ENCODE measurements at regions not wholly inside any gene's neighbourhood (a gene's known extent, or its start where the extent isn't known, plus 50 kb on each side); places are given as distances from the start of the nearest gene placed in this dataset.

- TF ChIP-seq ZBTB7A (IDR thresholded peaks at IDR 0.05; ENCODE audit: low read depth) (no peak), CEBPB (IDR thresholded peaks at IDR 0.05) (no peak), TAF1 (IDR thresholded peaks at IDR 0.05; ENCODE audit: low read depth) (no peak), MAX (IDR thresholded peaks at IDR 0.05) (no peak), FOXM1 (IDR thresholded peaks at IDR 0.05; ENCODE audit: borderline replicate concordance, low read depth) (no peak), EGR1 (IDR thresholded peaks at IDR 0.05) (no peak), YY1 (IDR thresholded peaks at IDR 0.05; ENCODE audit: low read depth) (no peak), NFIC (IDR thresholded peaks at IDR 0.05) (no peak)
Measured at GRCh38 chr10:78901694-78902093, 167.1 kb upstream of the ZMIZ1 start.

GRCh38 chr10:78902815-78903214, 166.0 kb upstream of the ZMIZ1 start:
- TF ChIP-seq TAF1 (IDR thresholded peaks at IDR 0.05; ENCODE audit: low read depth) (no peak), NFIC (IDR thresholded peaks at IDR 0.05) (no peak), YY1 (IDR thresholded peaks at IDR 0.05; ENCODE audit: low read depth) (no peak), TCF12 (IDR thresholded peaks at IDR 0.05; ENCODE audit: low read depth) (no peak), RAD21 (IDR thresholded peaks at IDR 0.05; ENCODE audit: low read depth) (no peak), MAX (IDR thresholded peaks at IDR 0.05) (no peak), EGR1 (IDR thresholded peaks at IDR 0.05) (no peak), CEBPB (IDR thresholded peaks at IDR 0.05) (no peak), EP300 (IDR thresholded peaks at IDR 0.05; ENCODE audit: borderline replicate concordance) (no peak), TEAD4 (IDR thresholded peaks at IDR 0.05) (no peak), ZBTB7A (IDR thresholded peaks at IDR 0.05; ENCODE audit: low read depth) (no peak), CREB1 (IDR thresholded peaks at IDR 0.05; ENCODE audit: low read depth) (no peak)
- TF ChIP-seq, protein P1, sequence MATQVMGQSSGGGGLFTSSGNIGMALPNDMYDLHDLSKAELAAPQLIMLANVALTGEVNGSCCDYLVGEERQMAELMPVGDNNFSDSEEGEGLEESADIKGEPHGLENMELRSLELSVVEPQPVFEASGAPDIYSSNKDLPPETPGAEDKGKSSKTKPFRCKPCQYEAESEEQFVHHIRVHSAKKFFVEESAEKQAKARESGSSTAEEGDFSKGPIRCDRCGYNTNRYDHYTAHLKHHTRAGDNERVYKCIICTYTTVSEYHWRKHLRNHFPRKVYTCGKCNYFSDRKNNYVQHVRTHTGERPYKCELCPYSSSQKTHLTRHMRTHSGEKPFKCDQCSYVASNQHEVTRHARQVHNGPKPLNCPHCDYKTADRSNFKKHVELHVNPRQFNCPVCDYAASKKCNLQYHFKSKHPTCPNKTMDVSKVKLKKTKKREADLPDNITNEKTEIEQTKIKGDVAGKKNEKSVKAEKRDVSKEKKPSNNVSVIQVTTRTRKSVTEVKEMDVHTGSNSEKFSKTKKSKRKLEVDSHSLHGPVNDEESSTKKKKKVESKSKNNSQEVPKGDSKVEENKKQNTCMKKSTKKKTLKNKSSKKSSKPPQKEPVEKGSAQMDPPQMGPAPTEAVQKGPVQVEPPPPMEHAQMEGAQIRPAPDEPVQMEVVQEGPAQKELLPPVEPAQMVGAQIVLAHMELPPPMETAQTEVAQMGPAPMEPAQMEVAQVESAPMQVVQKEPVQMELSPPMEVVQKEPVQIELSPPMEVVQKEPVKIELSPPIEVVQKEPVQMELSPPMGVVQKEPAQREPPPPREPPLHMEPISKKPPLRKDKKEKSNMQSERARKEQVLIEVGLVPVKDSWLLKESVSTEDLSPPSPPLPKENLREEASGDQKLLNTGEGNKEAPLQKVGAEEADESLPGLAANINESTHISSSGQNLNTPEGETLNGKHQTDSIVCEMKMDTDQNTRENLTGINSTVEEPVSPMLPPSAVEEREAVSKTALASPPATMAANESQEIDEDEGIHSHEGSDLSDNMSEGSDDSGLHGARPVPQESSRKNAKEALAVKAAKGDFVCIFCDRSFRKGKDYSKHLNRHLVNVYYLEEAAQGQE (IDR thresholded peaks at IDR 0.05; ENCODE audit: low read depth): no peak

GRCh38 chr10:78903341-78903940, 165.3 kb upstream of the ZMIZ1 start:
- TF ChIP-seq RAD21 (IDR thresholded peaks at IDR 0.05; ENCODE audit: low read depth) (no peak), FOXM1 (IDR thresholded peaks at IDR 0.05; ENCODE audit: borderline replicate concordance, low read depth) (no peak), YY1 (IDR thresholded peaks at IDR 0.05; ENCODE audit: low read depth) (no peak), MAX (IDR thresholded peaks at IDR 0.05) (no peak), EP300 (IDR thresholded peaks at IDR 0.05; ENCODE audit: borderline replicate concordance) (no peak), CREB1 (IDR thresholded peaks at IDR 0.05; ENCODE audit: low read depth) (no peak), USF1 (IDR thresholded peaks at IDR 0.05) (no peak), TAF1 (IDR thresholded peaks at IDR 0.05; ENCODE audit: low read depth) (no peak), TCF12 (IDR thresholded peaks at IDR 0.05; ENCODE audit: low read depth) (no peak), ZBTB7A (IDR thresholded peaks at IDR 0.05; ENCODE audit: low read depth) (no peak), CEBPB (IDR thresholded peaks at IDR 0.05) (no peak), EGR1 (IDR thresholded peaks at IDR 0.05) (no peak)
- TF ChIP-seq, protein P1 (IDR thresholded peaks at IDR 0.05; ENCODE audit: low read depth): no peak

- TF ChIP-seq ZBTB7A (IDR thresholded peaks at IDR 0.05; ENCODE audit: low read depth) (no peak), TAF1 (IDR thresholded peaks at IDR 0.05; ENCODE audit: low read depth) (no peak), CREB1 (IDR thresholded peaks at IDR 0.05; ENCODE audit: low read depth) (no peak), RAD21 (IDR thresholded peaks at IDR 0.05; ENCODE audit: low read depth) (no peak), TEAD4 (IDR thresholded peaks at IDR 0.05) (no peak), TCF12 (IDR thresholded peaks at IDR 0.05; ENCODE audit: low read depth) (no peak), USF1 (IDR thresholded peaks at IDR 0.05) (no peak), EP300 (IDR thresholded peaks at IDR 0.05; ENCODE audit: borderline replicate concordance) (no peak)
Measured at GRCh38 chr10:78904196-78904595, 164.6 kb upstream of the ZMIZ1 start.

GRCh38 chr10:78905015-78905956, 163.5 kb upstream of the ZMIZ1 start:
- TF ChIP-seq YY1 (IDR thresholded peaks at IDR 0.05; ENCODE audit: low read depth) (no peak), TCF12 (IDR thresholded peaks at IDR 0.05; ENCODE audit: low read depth) (no peak), EGR1 (IDR thresholded peaks at IDR 0.05) (no peak)

All from Ishikawa (cell line).